HG03565 (cell line): ENCODE measurements at regions not wholly inside any gene's neighbourhood (a gene's known extent, or its start where the extent isn't known, plus 50 kb on each side); places are given as distances from the start of the nearest gene placed in this dataset.
"Not testable (repeated sequence)": the region's sequence is repeated elsewhere in the genome, so short reads cannot be mapped to it uniquely, and the experiment has no call there.

ENCODE experiments used
- ATAC-seq: cut with Tn5 transposase; IDR thresholded peaks from one replicate; pipeline ENCODE4 v1.9.1; 2021; ENCODE audit warnings: mild to moderate bottlenecking, moderate library complexity; ENCODE audit not compliant: unreplicated experiment

GRCh38 chr10:6830981-6831380, 250.9 kb upstream of the PRKCQ start:
- not testable (repeated sequence) for ATAC-seq

DNA sequence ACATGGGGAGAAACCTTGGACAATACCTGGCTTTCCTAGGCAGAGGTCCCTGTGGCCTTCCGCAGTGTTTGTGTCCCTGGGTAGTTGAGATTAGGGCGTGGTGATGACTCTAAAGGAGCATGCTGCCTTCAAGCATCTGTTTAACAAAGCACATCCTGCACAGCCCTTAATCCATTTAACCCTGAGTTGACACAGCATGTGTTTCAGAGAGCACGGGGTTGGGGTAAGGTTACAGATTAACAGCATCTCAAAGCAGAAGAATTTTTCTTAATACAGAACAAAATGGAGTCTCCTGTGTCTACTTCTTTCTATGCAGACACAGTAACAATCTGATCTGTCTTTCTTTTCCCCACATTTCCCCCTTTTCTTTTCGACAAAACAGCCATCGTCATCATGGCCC, 244.7 kb upstream of the PRKCQ start:
- not testable (repeated sequence) for ATAC-seq

GRCh38 chr10:6823770-6824169, 243.7 kb upstream of the PRKCQ start:
- ATAC-seq: no peak

DNA sequence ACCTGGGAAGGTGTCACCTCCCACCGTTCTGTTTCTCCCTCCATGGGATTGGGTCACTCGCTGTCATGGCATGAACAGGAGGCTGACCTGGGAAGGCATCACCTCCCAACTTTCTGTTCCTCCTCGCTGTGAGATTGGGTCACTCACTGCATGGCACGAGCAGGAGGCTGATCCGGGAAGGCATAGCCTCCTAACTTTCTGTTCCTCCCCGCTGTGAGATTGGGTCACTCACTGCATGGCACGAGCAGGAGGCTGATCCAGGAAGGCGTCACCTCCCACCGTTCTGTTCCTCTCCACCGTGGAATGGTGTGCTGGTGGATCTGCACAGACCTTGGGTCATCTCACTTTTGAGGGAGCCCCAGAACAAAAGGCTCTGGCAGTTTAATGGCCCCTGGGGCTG, 239.2 kb upstream of the PRKCQ start:
- no peak for ATAC-seq

DNA sequence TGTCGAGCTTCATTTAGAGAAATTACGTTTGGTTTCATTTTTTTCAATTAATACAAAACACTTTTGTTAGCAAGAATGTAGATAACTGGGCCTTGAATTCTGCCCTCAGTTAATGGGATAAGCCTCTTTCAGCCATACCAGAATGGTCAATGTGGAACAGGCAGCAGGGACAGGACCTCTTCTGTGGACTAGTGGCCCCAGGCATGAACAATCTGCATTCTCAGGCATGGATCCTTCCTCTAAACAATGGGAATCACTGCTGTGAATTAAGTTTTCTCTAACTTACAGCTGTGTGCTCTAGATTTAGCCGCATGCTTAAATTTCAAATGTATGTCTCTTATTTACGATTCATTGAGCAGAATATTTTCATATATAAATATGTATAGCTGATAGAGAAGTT, 237.7 kb upstream of the PRKCQ start:
- ATAC-seq: no peak

DNA sequence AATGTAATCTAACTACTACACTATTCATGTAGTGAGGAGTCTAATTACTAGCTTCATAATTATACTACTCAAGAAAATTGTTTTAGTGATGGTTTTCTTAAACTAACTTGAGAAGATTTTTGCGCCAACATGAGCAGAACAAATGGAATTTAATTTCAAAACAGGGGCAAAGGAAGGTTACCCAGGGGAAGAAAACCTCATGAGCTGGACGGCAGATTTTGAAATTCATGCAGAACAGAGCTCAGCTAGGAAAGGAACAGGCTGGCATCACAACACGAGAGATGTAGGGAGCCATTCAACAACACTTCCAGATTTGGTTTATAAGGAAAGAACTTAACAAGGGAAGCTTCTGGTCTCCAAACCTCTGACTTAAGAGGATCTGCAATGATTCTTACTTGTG, 235.3 kb upstream of the PRKCQ start:
- ATAC-seq: no peak

DNA sequence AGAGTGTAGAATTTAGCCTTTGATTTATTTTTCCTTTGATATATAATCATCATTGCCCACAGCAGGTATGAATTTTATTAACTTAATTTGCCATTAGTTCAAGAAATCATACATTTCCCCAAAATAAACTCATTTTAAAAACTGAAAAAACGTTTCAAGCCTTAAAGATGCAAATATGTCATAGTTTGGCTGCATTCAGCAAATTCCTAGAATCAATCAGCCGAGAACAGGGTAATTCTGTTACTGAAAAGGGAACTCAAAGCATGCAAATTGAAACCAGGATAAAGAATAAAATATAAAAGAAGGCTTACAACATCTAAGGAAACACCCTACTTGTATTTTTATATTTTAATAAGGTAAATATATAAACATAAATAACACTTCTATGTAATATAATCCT, 233.8 kb upstream of the PRKCQ start:
- ATAC-seq: no peak

GRCh38 chr10:6813306-6813705, 233.2 kb upstream of the PRKCQ start:
- ATAC-seq: no peak

DNA sequence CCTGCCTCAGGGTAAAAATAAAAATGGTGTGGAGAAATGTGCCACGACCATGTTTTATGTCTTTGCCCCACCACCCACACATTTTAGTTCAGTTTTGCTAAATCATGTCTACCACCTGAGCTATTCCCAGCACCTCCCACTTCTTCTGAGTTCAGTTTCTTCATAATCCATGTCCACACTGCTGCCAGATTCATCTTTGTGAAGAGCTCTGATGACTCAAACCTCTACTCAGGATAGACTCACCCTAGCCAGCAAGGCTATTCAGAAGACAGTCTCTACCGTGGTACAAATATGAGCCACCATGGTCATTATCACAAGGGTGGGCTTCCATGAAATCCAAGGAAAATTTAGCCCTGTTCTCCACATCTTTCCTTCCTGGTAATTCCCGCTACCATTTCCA, 231.1 kb upstream of the PRKCQ start:
- no peak for ATAC-seq

DNA sequence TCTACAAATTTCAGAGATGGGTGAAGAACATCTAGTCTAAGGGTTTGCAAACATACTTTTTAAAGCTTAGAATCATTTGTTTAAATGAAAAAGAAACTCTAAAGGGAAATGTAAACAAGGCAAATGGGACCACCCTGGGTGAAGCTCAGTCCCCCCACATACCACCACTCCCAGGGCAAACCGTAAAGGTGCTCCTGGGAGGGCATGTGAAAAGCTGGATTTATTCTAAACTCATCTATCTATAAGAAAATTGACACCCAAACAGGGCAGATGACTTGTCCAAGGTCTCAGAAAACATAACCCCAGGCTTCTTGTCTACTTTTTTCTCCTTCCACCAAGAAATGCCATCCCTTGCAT, 223.3 kb upstream of the PRKCQ start:
- no peak for ATAC-seq

- ATAC-seq: no peak
Measured at GRCh38 chr10:6802759-6803426, 222.8 kb upstream of the PRKCQ start.

GRCh38 chr10:6796231-6796630, 216.2 kb upstream of the PRKCQ start:
- ATAC-seq: no peak

DNA sequence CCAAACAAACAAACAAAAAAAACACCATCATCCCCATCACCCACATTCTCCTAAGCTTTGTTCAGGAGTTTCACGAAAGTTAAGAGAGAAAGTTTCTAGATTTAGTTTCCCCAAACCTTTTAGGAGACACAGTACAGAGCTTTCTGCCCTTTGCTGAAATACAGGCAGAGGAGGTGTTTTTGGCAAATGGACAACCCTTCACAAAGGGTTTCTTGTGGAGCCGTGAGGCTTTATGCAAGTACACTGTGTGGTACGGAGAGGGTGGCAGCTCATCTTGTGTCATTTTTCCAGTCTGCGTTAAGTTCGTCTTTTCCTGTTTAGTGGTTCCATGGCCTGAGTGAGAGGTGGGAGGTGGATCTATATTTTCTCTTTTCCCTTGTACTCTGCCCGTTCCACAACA, 215.5 kb upstream of the PRKCQ start:
- no peak for ATAC-seq

GRCh38 chr10:6794841-6795240, 214.8 kb upstream of the PRKCQ start:
- not testable (repeated sequence) for ATAC-seq

- ATAC-seq: no peak
Measured at GRCh38 chr10:6794441-6794840, 214.4 kb upstream of the PRKCQ start.

- no peak for ATAC-seq
Measured at GRCh38 chr10:6788731-6789130, 208.7 kb upstream of the PRKCQ start.

- no peak for ATAC-seq
Measured at GRCh38 chr10:6788231-6788630, 208.2 kb upstream of the PRKCQ start.

DNA sequence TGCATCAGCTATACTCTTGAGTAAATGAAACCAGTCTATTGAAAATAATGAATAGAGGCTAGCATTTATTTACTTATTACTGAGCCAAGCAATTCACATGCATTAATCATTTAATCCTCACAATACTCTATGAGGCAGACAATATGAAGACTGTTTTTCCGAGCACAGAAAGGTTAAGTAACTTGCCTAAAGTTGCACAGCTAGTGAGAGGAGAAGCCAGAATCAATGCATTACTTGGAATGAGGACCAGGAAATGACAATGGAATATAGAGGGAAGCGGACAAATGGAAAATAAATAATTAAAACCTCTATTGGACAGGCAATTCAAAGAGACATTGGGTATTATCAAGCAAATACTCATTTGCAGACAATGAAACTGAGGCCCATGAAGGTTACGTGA, 207.6 kb upstream of the PRKCQ start:
- no peak for ATAC-seq

- no peak for ATAC-seq
Measured at GRCh38 chr10:6787091-6787490, 207.0 kb upstream of the PRKCQ start.

DNA sequence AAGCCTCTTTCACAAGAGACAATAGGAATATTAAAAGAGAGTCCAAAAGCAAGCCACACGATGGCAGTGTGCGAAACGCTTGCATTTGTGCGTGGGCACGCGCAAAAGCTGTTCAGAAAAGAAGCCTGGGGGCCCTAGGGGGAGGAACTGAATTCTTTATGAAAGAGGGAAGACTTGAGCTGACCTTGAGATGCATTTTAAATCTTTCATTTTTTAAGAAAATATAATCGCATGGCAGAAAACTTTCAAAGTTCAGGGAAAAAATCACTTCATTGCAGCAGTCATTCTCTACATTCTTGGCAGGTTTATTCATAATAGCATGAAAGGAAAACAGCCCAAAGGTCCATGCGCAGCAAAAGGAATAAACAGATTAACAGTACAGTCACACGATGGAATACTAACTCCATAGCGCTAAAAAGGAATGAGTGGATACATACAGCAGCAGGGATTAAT, 206.5 kb upstream of the PRKCQ start:
- no peak for ATAC-seq

- ATAC-seq: not testable (repeated sequence)
Measured at GRCh38 chr10:6784429-6784828, 204.4 kb upstream of the PRKCQ start.

DNA sequence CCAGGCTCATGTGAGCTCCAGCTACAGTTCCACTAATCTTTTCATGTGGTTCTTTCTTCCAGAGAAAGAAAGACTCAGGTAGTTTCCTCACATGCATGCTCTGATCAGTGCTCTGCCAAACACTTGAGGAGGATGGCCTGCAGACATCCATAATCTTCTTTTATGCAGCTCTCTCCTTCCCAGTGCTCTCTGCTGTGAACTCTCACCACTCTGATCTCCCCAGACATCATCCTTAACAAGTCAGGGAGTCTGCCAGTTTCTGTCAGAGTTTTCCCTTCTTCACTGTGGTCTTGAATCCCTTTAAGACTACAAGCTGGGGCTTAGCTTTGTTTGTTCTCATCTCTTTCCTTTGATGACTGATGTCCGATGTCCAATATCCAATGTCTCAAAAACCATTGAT, 203.4 kb upstream of the PRKCQ start:
- ATAC-seq: no peak

DNA sequence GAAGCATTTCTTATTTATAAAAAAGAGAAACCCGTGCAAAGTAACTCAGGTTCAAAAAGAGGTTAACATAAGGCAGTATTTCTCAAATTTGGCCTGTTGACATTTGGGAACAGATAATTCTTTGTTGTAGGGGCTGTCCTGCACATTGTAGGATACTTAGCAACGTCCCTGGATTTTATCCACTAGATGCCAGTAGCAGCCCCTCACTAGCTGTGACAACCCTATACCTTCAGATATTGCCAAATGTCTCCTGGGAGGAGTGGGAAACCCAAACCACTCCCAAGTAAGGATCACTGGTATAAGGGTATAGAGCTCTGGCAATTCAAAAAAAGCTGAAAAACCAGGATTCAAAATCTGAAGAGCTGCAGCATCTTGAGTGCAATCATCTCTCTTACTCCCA, 202.3 kb upstream of the PRKCQ start:
- ATAC-seq: no peak
